ENCODE measurements at regions not wholly inside any gene's neighbourhood (a gene's known extent, or its start where the extent isn't known, plus 50 kb on each side); places are given as distances from the start of the nearest gene placed in this dataset.
A peak's percentile ranks its signal among the peaks of the same experiment; 100 is the strongest.

GRCh38 chr5:9830184-9830583 is 200.0 kb upstream of the TAS2R1 start:
- DNase-seq (ENCODE audit: low read depth) = no peak
- ChIA-PET POLR2A (no interaction called here), CTCF (interaction anchor here (1.2 kb wide), 1 partner anchor 22 kb away, joined by 3 read pairs; no protein-coding TSS in a partner anchor)
- Histone ChIP-seq H3K4me3 (ENCODE audit: low read depth, low read length) (no peak overlapping the region), H3K27me3 (ENCODE audit: control insufficient read depth, insufficient read depth, low read length) (no peaks in the 10 kb centered on the region), H3K36me3 (ENCODE audit: control insufficient read depth, insufficient read depth, low read length) (no peaks in the 10 kb centered on the region)
- no peak for TF ChIP-seq CTCF (IDR thresholded peaks at IDR 0.05; ENCODE audit: insufficient read depth, low read depth, low read length)

- Histone ChIP-seq H3K4me3 (ENCODE audit: low read depth, low read length) (no peak overlapping the region), H3K27me3 (ENCODE audit: control insufficient read depth, insufficient read depth, low read length) (no peaks in the 10 kb centered on the region), H3K36me3 (ENCODE audit: control insufficient read depth, insufficient read depth, low read length) (no peaks in the 10 kb centered on the region)
- no peak for DNase-seq (ENCODE audit: low read depth)
- ChIA-PET POLR2A (no interaction called here), CTCF (interaction anchor here (1.1 to 1.2 kb wide), 2 partner anchors 9 to 22 kb away, joined by 3 read pairs; no protein-coding TSS in a partner anchor)
- no peak for TF ChIP-seq CTCF (IDR thresholded peaks at IDR 0.05; ENCODE audit: insufficient read depth, low read depth, low read length)
Measured at GRCh38 chr5:9829621-9830020, 199.5 kb upstream of the TAS2R1 start.

DNA sequence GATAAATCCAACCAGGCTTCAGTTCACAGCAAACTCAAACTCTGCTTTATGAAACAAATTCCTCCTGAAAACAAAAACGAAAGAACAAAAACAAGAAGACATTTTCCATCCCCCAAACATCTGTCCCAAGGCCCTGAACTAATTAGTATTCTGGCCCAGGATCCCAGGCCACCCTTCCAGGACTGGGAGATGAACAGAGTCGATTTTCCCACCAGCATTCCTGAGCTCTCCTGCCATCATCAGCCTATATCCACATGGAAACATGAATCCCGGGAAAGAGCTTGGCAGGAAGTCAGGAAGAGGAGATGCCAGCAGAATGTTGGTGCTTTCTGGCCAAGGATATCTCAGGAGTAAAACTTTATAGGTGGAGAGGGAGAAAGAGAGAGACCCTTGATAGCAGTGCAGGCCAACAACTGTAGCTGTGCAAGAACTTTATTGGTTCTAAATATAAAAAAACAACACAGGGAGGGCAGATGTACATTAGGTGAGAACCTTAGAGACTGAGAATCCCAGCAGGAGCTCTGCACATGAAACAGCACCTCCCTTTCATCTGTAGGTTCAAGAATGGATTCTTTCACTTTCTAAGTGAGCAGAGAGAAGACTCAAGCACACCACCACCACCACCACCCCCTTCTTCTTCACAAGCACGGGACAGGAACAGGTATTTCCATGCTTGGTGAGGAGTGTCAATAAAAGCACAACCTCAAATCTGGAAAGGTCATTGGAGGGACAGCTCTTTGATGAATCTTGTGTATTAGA is 190.7 kb upstream of the TAS2R1 start:
- ChIA-PET POLR2A (interaction anchor here (0.6 kb wide), 3 partner anchors 105 to 475 kb away, joined by 3 to 6 read pairs (median 3); no protein-coding TSS in a partner anchor), CTCF (interaction anchor here (0.6 to 2.0 kb wide), 6 partner anchors 9 to 55 kb away, joined by 3 to 7 read pairs (median 3); no protein-coding TSS in a partner anchor)
- no peaks in the 10 kb centered on the region for H3K27me3 ChIP-seq (ENCODE audit: control insufficient read depth, insufficient read depth, low read length)
- no peak overlapping the region for H3K4me3 ChIP-seq (ENCODE audit: low read depth, low read length)
- no peaks in the 10 kb centered on the region for H3K36me3 ChIP-seq (ENCODE audit: control insufficient read depth, insufficient read depth, low read length)
- DNase-seq (ENCODE audit: low read depth) = peak; percentile 40
- no peak for TF ChIP-seq CTCF (IDR thresholded peaks at IDR 0.05; ENCODE audit: insufficient read depth, low read depth, low read length)

- DNase-seq (ENCODE audit: low read depth) = no peak
- POLR2A ChIA-PET = no interaction called here
- CTCF ChIA-PET = no interaction called here
- Histone ChIP-seq H3K36me3 (ENCODE audit: control insufficient read depth, insufficient read depth, low read length) (no peaks in the 10 kb centered on the region), H3K27me3 (ENCODE audit: control insufficient read depth, insufficient read depth, low read length) (no peaks in the 10 kb centered on the region), H3K4me3 (ENCODE audit: low read depth, low read length) (no peak overlapping the region)
- no peak for TF ChIP-seq CTCF (IDR thresholded peaks at IDR 0.05; ENCODE audit: insufficient read depth, low read depth, low read length)
Measured at GRCh38 chr5:9818340-9818845, 188.2 kb upstream of the TAS2R1 start.

GRCh38 chr5:9817819-9818218 is 187.7 kb upstream of the TAS2R1 start:
- ChIA-PET CTCF (no interaction called here), POLR2A (no interaction called here)
- Histone ChIP-seq H3K4me3 (ENCODE audit: low read depth, low read length) (no peak overlapping the region), H3K36me3 (ENCODE audit: control insufficient read depth, insufficient read depth, low read length) (no peaks in the 10 kb centered on the region), H3K27me3 (ENCODE audit: control insufficient read depth, insufficient read depth, low read length) (no peaks in the 10 kb centered on the region)
- no peak for TF ChIP-seq CTCF (IDR thresholded peaks at IDR 0.05; ENCODE audit: insufficient read depth, low read depth, low read length)
- DNase-seq (ENCODE audit: low read depth) = no peak
